ENCODE measurements at regions not wholly inside any gene's neighbourhood (a gene's known extent, or its start where the extent isn't known, plus 50 kb on each side); places are given as distances from the start of the nearest gene placed in this dataset.
"Not testable (repeated sequence)": the region's sequence is repeated elsewhere in the genome, so short reads cannot be mapped to it uniquely, and the experiment has no call there.

GRCh38 chr10:91745090-91745831 lies 53.0 kb upstream of the TNKS2 start:
- peak; percentile 21 for DNase-seq

- DNase-seq: no peak
These were observed 54.8 kb upstream of the TNKS2 start for GRCh38 chr10:91743465-91743864.

GRCh38 chr10:91742229-91742628 lies 56.0 kb upstream of the TNKS2 start:
- DNase-seq: no peak

- no peak for DNase-seq
These were observed 56.9 kb upstream of the TNKS2 start for GRCh38 chr10:91741356-91741755.

GRCh38 chr10:91740353-91740924 lies 57.8 kb upstream of the TNKS2 start:
- DNase-seq: no peak

- DNase-seq: not testable (repeated sequence)
These were observed 66.0 kb upstream of the TNKS2 start for GRCh38 chr10:91732265-91732664.

GRCh38 chr10:91729339-91729738 lies 68.9 kb upstream of the TNKS2 start:
- DNase-seq: not testable (repeated sequence)

- no peak for DNase-seq
These were observed 71.9 kb upstream of the TNKS2 start for GRCh38 chr10:91726355-91726754.

GRCh38 chr10:91724933-91725332 lies 73.3 kb upstream of the TNKS2 start:
- no peak for DNase-seq

GRCh38 chr10:91713461-91714072 lies 80.7 kb upstream of the PPP1R3C start:
- DNase-seq: no peak

- DNase-seq: no peak
These were observed 79.2 kb upstream of the PPP1R3C start for GRCh38 chr10:91711885-91712680.

- peak; percentile 18 for DNase-seq
These were observed 76.5 kb upstream of the PPP1R3C start for GRCh38 chr10:91709394-91709798.

- no peak for DNase-seq
These were observed 75.4 kb upstream of the PPP1R3C start for GRCh38 chr10:91708174-91708861.

GRCh38 chr10:91707236-91707635 lies 74.4 kb upstream of the PPP1R3C start:
- DNase-seq: no peak

- DNase-seq: no peak
These were observed 73.2 kb upstream of the PPP1R3C start for GRCh38 chr10:91705948-91706670.

GRCh38 chr10:91702620-91703019 lies 69.7 kb upstream of the PPP1R3C start:
- no peak for DNase-seq

GRCh38 chr10:91700788-91701444 lies 68.0 kb upstream of the PPP1R3C start:
- DNase-seq: peak; percentile 75

- no peak for DNase-seq
These were observed 67.4 kb upstream of the PPP1R3C start for GRCh38 chr10:91700273-91700672.

GRCh38 chr10:91698258-91698657 lies 65.4 kb upstream of the PPP1R3C start:
- DNase-seq: no peak

GRCh38 chr10:91694170-91694794 lies 61.4 kb upstream of the PPP1R3C start:
- peak; percentile 40 for DNase-seq

- DNase-seq: no peak
These were observed 59.1 kb upstream of the PPP1R3C start for GRCh38 chr10:91691981-91692380.

All from EL (cell line).